Spleen (tissue), 11 donors: ENCODE measurements at regions not wholly inside any gene's neighbourhood (a gene's known extent, or its start where the extent isn't known, plus 50 kb on each side); places are given as distances from the start of the nearest gene placed in this dataset.

Experiments used
- DNase-seq: peaks from one replicate; pipeline ENCODE4 v3.0.0-alpha.2; 2020
- H3K27ac ChIP-seq, 8 donors: fragments of 200-600 bp; sonication (generic) in 7 of 8; 1 replicate in 4 of 8; 2 replicates in 4 of 8; pipeline versions ENCODE4 v1.5.0 to v1.8.0; 2016 to 2021; ENCODE audit warnings: inconsistent platforms in 4 of 8, mild to moderate bottlenecking in 4 of 8, moderate library complexity in 1 of 8
- H3K27me3 ChIP-seq, 7 donors: fragments of 200-600 bp; sonication (generic) in 6 of 7; replicated peaks in 1 of 7; 1 replicate in 4 of 7; 2 replicates in 3 of 7; pipeline versions ENCODE4 v1.5.0 to v1.8.0; 2016 to 2021; ENCODE audit warnings: inconsistent platforms in 3 of 7, mild to moderate bottlenecking in 1 of 7
- H3K36me3 ChIP-seq, 6 donors: fragments of 200-600 bp; sonication (generic) in 5 of 6; 1 replicate in 4 of 6; 2 replicates in 2 of 6; pipeline versions ENCODE4 v1.5.0 to v1.8.0; 2016 to 2021; ENCODE audit warnings: inconsistent platforms in 2 of 6
- H3K4me1 ChIP-seq, 6 donors: fragments of 200-600 bp; sonication (generic) in 5 of 6; 1 replicate in 3 of 6; 2 replicates in 3 of 6; pipeline versions ENCODE4 v1.5.0 to v1.8.0; 2016 to 2021; ENCODE audit warnings: inconsistent platforms in 3 of 6
- H3K4me3 ChIP-seq, 8 donors: fragments of 200-600 bp; sonication (generic) in 7 of 8; 1 replicate in 4 of 8; 2 replicates in 4 of 8; pipeline versions ENCODE4 v1.5.0 to v1.8.0; 2016 to 2021; ENCODE audit warnings: inconsistent platforms in 4 of 8, mild to moderate bottlenecking in 4 of 8, moderate library complexity in 2 of 8
- H3K9me3 ChIP-seq, 8 donors: fragments of 200-600 bp; sonication (generic) in 7 of 8; 1 replicate in 4 of 8; 2 replicates in 4 of 8; pipeline versions ENCODE4 v1.5.0 to v1.8.0; 2016 to 2021; ENCODE audit warnings: inconsistent platforms in 4 of 8
- POLR2A ChIP-seq, 3 donors: fragments of 450-650 bp; IDR thresholded peaks; one replicate each; pipeline ENCODE4 v1.5.1; 2017; ENCODE audit warnings: antibody characterized with exemption in 3 of 3, mild to moderate bottlenecking in 1 of 3
- POLR2AphosphoS5 ChIP-seq, 3 donors: sonication (generic); formaldehyde crosslinking; IDR thresholded peaks; one replicate each; pipeline ENCODE4 v1.5.1; 2017; ENCODE audit warnings: antibody characterized with exemption in 3 of 3
- WGBS, 5 donors: extraction: QIAGEN DNeasy Blood & Tissue Kit in 3 of 5; methylation state at CpG; one replicate each; pipeline versions ENCODE4 v1.1.5 to v1.1.7; 2013 to 2018; 5-methylcytosine and 5-hydroxymethylcytosine counted together
- intact Hi-C: fragments of 100-400 bp; cut with DNase I; formaldehyde crosslinking; loops from one replicate; pipeline ENCODE4 v1.15.0; 2023; ENCODE audit warnings: low total_unique reads
- TF ChIP-seq, protein P1 (sequence below), 11 experiments: fragments of 200-600 bp in 7 of 11; fragments of 450-650 bp in 4 of 11; sonication (generic) in 4 of 11; IDR thresholded peaks in 8 of 11; conservative IDR thresholded peaks in 3 of 11; 1 replicate in 7 of 11; 2 replicates in 4 of 11; pipeline versions ENCODE4 v1.4.0 to v1.8.0; 2016 to 2021; ENCODE audit warnings: antibody characterized with exemption in 11 of 11, inconsistent platforms in 4 of 11, mild to moderate bottlenecking in 1 of 11
- donor health status: healthy with polysubstance abuse.
- donor health status: DM: no; HTN: no; CAD: no; lungs with moderate emphysema.
- donor health status: DM: no; HTN: no; CAD: no.
- donor health status: Bipolar disorder and iron deficiency.
- donor health status: healthy.
- donor health status: DM: no; HTN: no; CAD: no.
- donor health status: DM: yes; HTN: yes; CAD: no.

DNA sequence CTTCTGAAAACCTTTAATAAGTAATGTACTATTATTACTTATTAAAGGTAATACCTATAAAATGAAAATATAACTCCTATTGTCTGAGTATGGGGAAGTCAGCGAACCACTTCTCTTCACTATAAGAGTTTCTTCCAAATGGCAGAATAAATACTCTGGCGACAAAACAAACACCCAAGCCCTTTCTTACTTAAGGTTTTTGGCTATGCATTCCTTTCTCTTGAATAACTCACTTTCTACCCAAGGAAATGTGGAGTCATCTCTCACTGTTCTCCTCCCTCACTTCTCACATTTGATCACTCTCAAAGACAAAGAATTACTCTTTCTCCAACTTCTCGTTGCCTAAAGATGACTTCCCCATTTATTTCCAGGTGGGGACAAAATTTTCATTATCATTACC lies 816.8 kb upstream of the CRIM1 start:
- intact Hi-C loops, result no loop called here
- Histone ChIP-seq H3K27ac (no peak overlapping the region), H3K36me3 (no peaks in the 10 kb centered on the region), H3K9me3 (peaks cover 0 to 3% (median 0%) of the 10 kb centered on the region in 8 donors), H3K4me3 (no peak overlapping the region), H3K27me3 (no peaks in the 10 kb centered on the region), H3K4me1 (no peaks in the 10 kb centered on the region)
- TF ChIP-seq, protein P1, sequence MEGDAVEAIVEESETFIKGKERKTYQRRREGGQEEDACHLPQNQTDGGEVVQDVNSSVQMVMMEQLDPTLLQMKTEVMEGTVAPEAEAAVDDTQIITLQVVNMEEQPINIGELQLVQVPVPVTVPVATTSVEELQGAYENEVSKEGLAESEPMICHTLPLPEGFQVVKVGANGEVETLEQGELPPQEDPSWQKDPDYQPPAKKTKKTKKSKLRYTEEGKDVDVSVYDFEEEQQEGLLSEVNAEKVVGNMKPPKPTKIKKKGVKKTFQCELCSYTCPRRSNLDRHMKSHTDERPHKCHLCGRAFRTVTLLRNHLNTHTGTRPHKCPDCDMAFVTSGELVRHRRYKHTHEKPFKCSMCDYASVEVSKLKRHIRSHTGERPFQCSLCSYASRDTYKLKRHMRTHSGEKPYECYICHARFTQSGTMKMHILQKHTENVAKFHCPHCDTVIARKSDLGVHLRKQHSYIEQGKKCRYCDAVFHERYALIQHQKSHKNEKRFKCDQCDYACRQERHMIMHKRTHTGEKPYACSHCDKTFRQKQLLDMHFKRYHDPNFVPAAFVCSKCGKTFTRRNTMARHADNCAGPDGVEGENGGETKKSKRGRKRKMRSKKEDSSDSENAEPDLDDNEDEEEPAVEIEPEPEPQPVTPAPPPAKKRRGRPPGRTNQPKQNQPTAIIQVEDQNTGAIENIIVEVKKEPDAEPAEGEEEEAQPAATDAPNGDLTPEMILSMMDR (IDR thresholded peaks at IDR 0.05 in 8 of 11, conservative IDR thresholded peaks at IDR 0.05 in 3 of 11), result no peak
- TF ChIP-seq POLR2AphosphoS5 (IDR thresholded peaks at IDR 0.05), result no peak
- no peak for TF ChIP-seq POLR2A (IDR thresholded peaks at IDR 0.05)
- 69 to 87% (median 84%) methylated on average over 3 of the region's 3 CpGs for WGBS, 5 donors
- no peak for DNase-seq

DNA sequence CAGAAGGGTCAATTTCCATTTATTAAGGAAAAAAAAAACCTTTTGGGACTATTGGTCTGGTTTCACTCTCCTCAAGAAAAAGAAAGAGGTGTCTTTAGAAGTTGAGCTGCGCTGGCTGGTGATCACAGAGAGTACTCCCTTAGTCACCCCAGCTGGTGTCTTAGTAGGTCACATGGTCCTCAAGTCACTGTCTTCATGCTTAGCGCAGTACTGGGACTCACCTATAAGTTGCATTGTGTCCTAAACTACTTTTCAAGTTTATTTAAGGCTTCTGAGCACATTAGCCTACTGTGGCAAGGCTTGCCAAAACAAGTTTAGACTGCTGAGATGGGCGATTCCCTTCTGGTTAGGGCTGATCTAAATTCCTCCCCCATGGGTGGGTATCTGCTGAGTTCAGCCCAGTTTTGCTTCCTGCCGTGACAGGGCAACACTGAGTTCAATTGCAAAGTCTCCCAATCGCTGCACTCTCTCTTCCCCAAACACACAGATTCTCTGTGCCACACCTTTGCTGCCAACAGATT lies 824.9 kb upstream of the CRIM1 start:
- Histone ChIP-seq H3K27ac (no peak overlapping the region), H3K4me1 (no peaks in the 10 kb centered on the region), H3K36me3 (no peaks in the 10 kb centered on the region), H3K9me3 (peaks cover 0 to 25% (median 8%) of the 10 kb centered on the region in 8 donors), H3K27me3 (no peaks in the 10 kb centered on the region), H3K4me3 (no peak overlapping the region)
- 81 to 89% (median 85%) methylated on average over 5 of the region's 5 CpGs for WGBS, 5 donors
- no peak for DNase-seq
- intact Hi-C loops, result no loop called here
- TF ChIP-seq POLR2A (IDR thresholded peaks at IDR 0.05) (no peak), POLR2AphosphoS5 (IDR thresholded peaks at IDR 0.05) (no peak)
- TF ChIP-seq, protein P1 (IDR thresholded peaks at IDR 0.05 in 8 of 11, conservative IDR thresholded peaks at IDR 0.05 in 3 of 11), result no peak

DNA sequence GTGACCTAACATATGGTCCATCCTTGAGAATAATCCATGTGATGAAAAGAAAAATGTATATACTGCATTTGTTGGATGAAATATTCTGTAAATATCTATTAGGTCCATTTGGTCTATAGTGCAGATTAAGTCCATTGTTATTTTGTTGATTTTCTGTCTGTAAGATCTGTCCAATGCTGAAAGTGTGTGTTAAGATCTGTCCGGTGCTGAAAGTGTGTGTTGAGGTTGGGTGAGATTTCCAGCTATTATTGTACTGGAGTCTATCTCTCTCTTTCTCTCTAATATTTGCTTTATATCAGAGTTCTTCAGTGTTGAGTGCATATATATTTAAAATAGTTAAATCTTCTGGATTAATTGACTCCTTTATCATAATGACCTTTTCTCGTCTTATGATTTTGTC lies 828.8 kb upstream of the CRIM1 start:
- no peak for TF ChIP-seq POLR2AphosphoS5 (IDR thresholded peaks at IDR 0.05)
- no peak for TF ChIP-seq POLR2A (IDR thresholded peaks at IDR 0.05)
- TF ChIP-seq, protein P1 (IDR thresholded peaks at IDR 0.05 in 8 of 11, conservative IDR thresholded peaks at IDR 0.05 in 3 of 11), result no peak
- Histone ChIP-seq H3K27ac (no peak overlapping the region), H3K27me3 (no peaks in the 10 kb centered on the region), H3K36me3 (no peaks in the 10 kb centered on the region), H3K4me1 (no peaks in the 10 kb centered on the region), H3K4me3 (no peak overlapping the region), H3K9me3 (peaks cover 0 to 24% (median 7%) of the 10 kb centered on the region in 8 donors)
- 87 to 93% (median 92%) methylated on average over 2 of the region's 2 CpGs for WGBS, 5 donors
- no peak for DNase-seq
- intact Hi-C loops, result no loop called here

DNA sequence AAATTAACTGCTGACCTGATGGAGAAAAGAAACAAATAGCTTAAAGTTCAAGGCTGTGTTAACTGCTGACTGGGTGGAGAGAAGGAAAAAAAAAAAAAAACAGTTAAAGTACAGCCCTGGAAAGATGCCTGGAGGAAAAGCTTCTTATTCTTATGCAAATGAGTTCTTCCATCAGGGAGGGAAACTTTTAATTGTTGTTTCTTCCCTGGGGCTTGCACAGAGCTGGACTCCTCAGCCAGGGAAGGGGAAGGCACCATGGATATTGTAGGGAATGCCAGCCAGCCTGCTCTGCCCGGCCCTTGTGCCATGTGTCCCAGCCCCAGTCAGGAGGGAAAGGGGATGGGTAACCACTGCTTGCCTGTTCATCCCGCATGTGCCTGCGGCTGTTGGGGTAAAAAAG lies 833.1 kb upstream of the CRIM1 start:
- H3K27me3 ChIP-seq, result no peaks in the 10 kb centered on the region
- no peak overlapping the region for H3K27ac ChIP-seq
- no peak for DNase-seq
- no peak overlapping the region for H3K4me3 ChIP-seq
- TF ChIP-seq, protein P1 (IDR thresholded peaks at IDR 0.05 in 8 of 11, conservative IDR thresholded peaks at IDR 0.05 in 3 of 11), result no peak
- no peak for TF ChIP-seq POLR2A (IDR thresholded peaks at IDR 0.05)
- TF ChIP-seq POLR2AphosphoS5 (IDR thresholded peaks at IDR 0.05), result no peak
- H3K4me1 ChIP-seq, result no peaks in the 10 kb centered on the region
- 81 to 95% (median 87%) methylated on average over 3 of the region's 3 CpGs for WGBS, 5 donors
- peaks cover 0 to 43% (median 28%) of the 10 kb centered on the region in 8 donors for H3K9me3 ChIP-seq
- intact Hi-C loops, result no loop called here
- H3K36me3 ChIP-seq, result no peaks in the 10 kb centered on the region
